ENCODE measurements at regions not wholly inside any gene's neighbourhood (a gene's known extent, or its start where the extent isn't known, plus 50 kb on each side); places are given as distances from the start of the nearest gene placed in this dataset.

DNA sequence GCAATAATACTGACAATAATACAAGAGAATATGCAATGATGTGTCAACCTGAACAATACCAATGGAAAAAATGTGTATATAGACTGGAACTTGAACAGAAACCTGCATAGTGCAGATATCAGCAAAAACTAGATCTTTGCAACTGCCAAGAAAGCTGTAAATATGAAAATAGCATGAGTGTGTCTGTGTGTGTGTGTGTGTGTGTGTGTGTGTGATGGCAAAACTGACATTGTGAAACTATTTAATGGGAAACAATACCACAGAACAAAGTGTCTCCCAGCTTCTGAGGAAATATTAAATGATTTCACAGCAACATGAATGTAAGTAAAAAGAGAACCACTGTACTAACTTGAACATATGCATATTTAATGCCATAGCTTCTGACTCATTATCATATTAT, 558.2 kb upstream of the LINC00305 start (continued):
- TF ChIP-seq MGA (IDR thresholded peaks at IDR 0.05) (no peak), RCOR1 (IDR thresholded peaks at IDR 0.05; ENCODE audit: borderline replicate concordance in 1 of 2, low read depth in 2 of 2, low read length in 2 of 2) (no peak), GTF3C2 (IDR thresholded peaks at IDR 0.05; ENCODE audit: borderline replicate concordance, extremely low read depth, insufficient read length) (no peak), CBX5 (IDR thresholded peaks at IDR 0.05; ENCODE audit: borderline replicate concordance, low read depth) (no peak), CREBBP (IDR thresholded peaks at IDR 0.05; ENCODE audit: low read depth, low read length) (no peak), CBFA2T2 (conservative IDR thresholded peaks at IDR 0.05) (no peak), ZNF134 (CRISPR knock-in tag; conservative IDR thresholded peaks at IDR 0.05) (no peak), DIDO1 (tag; IDR thresholded peaks at IDR 0.05; ENCODE audit: low read depth) (no peak)
- TF ChIP-seq, protein P1, sequence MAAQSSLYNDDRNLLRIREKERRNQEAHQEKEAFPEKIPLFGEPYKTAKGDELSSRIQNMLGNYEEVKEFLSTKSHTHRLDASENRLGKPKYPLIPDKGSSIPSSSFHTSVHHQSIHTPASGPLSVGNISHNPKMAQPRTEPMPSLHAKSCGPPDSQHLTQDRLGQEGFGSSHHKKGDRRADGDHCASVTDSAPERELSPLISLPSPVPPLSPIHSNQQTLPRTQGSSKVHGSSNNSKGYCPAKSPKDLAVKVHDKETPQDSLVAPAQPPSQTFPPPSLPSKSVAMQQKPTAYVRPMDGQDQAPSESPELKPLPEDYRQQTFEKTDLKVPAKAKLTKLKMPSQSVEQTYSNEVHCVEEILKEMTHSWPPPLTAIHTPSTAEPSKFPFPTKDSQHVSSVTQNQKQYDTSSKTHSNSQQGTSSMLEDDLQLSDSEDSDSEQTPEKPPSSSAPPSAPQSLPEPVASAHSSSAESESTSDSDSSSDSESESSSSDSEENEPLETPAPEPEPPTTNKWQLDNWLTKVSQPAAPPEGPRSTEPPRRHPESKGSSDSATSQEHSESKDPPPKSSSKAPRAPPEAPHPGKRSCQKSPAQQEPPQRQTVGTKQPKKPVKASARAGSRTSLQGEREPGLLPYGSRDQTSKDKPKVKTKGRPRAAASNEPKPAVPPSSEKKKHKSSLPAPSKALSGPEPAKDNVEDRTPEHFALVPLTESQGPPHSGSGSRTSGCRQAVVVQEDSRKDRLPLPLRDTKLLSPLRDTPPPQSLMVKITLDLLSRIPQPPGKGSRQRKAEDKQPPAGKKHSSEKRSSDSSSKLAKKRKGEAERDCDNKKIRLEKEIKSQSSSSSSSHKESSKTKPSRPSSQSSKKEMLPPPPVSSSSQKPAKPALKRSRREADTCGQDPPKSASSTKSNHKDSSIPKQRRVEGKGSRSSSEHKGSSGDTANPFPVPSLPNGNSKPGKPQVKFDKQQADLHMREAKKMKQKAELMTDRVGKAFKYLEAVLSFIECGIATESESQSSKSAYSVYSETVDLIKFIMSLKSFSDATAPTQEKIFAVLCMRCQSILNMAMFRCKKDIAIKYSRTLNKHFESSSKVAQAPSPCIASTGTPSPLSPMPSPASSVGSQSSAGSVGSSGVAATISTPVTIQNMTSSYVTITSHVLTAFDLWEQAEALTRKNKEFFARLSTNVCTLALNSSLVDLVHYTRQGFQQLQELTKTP (IDR thresholded peaks at IDR 0.05; ENCODE audit: low read depth in 1 of 2, partially characterized antibody in 2 of 2): no peak

Measured in K562 (cell line).